ENCODE measurements at regions not wholly inside any gene's neighbourhood (a gene's known extent, or its start where the extent isn't known, plus 50 kb on each side); places are given as distances from the start of the nearest gene placed in this dataset.
"Not testable (repeated sequence)": the region's sequence is repeated elsewhere in the genome, so short reads cannot be mapped to it uniquely, and the experiment has no call there.

- Histone ChIP-seq H3K27ac (no peak overlapping the region), H3K27me3 (ENCODE audit: insufficient read depth, low read depth, severe bottlenecking) (no peaks in the 10 kb centered on the region), H3K4me3 (ENCODE audit: low read depth, low read length) (no peak overlapping the region), H3K36me3 (no peaks in the 10 kb centered on the region), H3K9me3 (ENCODE audit: severe bottlenecking) (no peaks in the 10 kb centered on the region)
- no peak for TF ChIP-seq CTCF (IDR thresholded peaks at IDR 0.05; ENCODE audit: low read depth, low read length)
- DNase-seq, result no peak
Observed at GRCh38 chr11:38646382-38646781, 2048.3 kb upstream of the RAG2 start.

DNA sequence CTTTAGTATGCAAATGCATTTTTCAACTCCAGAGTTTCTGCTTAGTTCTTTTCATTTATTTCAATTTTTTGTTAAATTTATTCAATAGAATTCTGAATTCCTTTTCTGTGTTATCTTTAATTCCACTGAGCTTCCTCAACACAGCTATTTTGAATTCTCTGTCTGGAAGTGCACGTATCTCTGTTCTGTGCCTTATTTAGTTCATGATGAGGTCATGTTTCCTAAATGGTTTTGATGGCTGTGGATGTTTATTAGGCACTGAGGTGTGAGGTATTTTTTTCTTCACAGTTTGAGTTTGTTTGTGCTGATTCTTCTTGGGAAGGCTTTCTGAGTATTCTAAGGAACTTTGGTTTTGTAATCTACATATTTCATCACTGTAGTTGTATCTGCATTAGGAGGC, 2042.8 kb upstream of the RAG2 start:
- H3K27ac ChIP-seq, result no peak overlapping the region
- H3K36me3 ChIP-seq, result no peaks in the 10 kb centered on the region
- no peak for TF ChIP-seq CTCF (IDR thresholded peaks at IDR 0.05; ENCODE audit: low read depth, low read length)
- H3K9me3 ChIP-seq (ENCODE audit: severe bottlenecking), result no peaks in the 10 kb centered on the region
- no peak for DNase-seq
- H3K27me3 ChIP-seq (ENCODE audit: insufficient read depth, low read depth, severe bottlenecking), result no peaks in the 10 kb centered on the region
- H3K4me3 ChIP-seq (ENCODE audit: low read depth, low read length), result no peak overlapping the region

- Histone ChIP-seq H3K9me3 (ENCODE audit: severe bottlenecking) (no peaks in the 10 kb centered on the region), H3K4me3 (ENCODE audit: low read depth, low read length) (no peak overlapping the region), H3K27me3 (ENCODE audit: insufficient read depth, low read depth, severe bottlenecking) (no peaks in the 10 kb centered on the region), H3K27ac (no peak overlapping the region), H3K36me3 (no peaks in the 10 kb centered on the region)
- no peak for TF ChIP-seq CTCF (IDR thresholded peaks at IDR 0.05; ENCODE audit: low read depth, low read length)
- no peak for DNase-seq
Observed at GRCh38 chr11:38612701-38613100, 2014.7 kb upstream of the RAG2 start.

GRCh38 chr11:38601371-38601770, 2003.3 kb upstream of the RAG2 start:
- not testable (repeated sequence) for H3K27ac ChIP-seq; H3K27me3 ChIP-seq (ENCODE audit: insufficient read depth, low read depth, severe bottlenecking); DNase-seq; H3K4me3 ChIP-seq (ENCODE audit: low read depth, low read length); H3K9me3 ChIP-seq (ENCODE audit: severe bottlenecking); H3K36me3 ChIP-seq

- DNase-seq, result no peak
- H3K27me3 ChIP-seq (ENCODE audit: insufficient read depth, low read depth, severe bottlenecking), result no peaks in the 10 kb centered on the region
- H3K4me3 ChIP-seq (ENCODE audit: low read depth, low read length), result no peak overlapping the region
- no peaks in the 10 kb centered on the region for H3K9me3 ChIP-seq (ENCODE audit: severe bottlenecking)
- no peak for TF ChIP-seq CTCF (IDR thresholded peaks at IDR 0.05; ENCODE audit: low read depth, low read length)
- H3K36me3 ChIP-seq, result no peaks in the 10 kb centered on the region
- no peak overlapping the region for H3K27ac ChIP-seq
Observed at GRCh38 chr11:38598418-38598817, 2000.4 kb upstream of the RAG2 start.

GRCh38 chr11:38595359-38596016, 1997.5 kb upstream of the RAG2 start:
- not testable (repeated sequence) for H3K27ac ChIP-seq; H3K27me3 ChIP-seq (ENCODE audit: insufficient read depth, low read depth, severe bottlenecking); H3K9me3 ChIP-seq (ENCODE audit: severe bottlenecking); DNase-seq; H3K4me3 ChIP-seq (ENCODE audit: low read depth, low read length); H3K36me3 ChIP-seq

- no peak overlapping the region for H3K4me3 ChIP-seq (ENCODE audit: low read depth, low read length)
- no peaks in the 10 kb centered on the region for H3K27me3 ChIP-seq (ENCODE audit: insufficient read depth, low read depth, severe bottlenecking)
- no peak for TF ChIP-seq CTCF (IDR thresholded peaks at IDR 0.05; ENCODE audit: low read depth, low read length)
- H3K36me3 ChIP-seq, result no peaks in the 10 kb centered on the region
- no peaks in the 10 kb centered on the region for H3K9me3 ChIP-seq (ENCODE audit: severe bottlenecking)
- no peak overlapping the region for H3K27ac ChIP-seq
- no peak for DNase-seq
Observed at GRCh38 chr11:38594895-38595294, 1996.9 kb upstream of the RAG2 start.
